Heart right ventricle (tissue), 16 donors: ENCODE measurements at regions not wholly inside any gene's neighbourhood (a gene's known extent, or its start where the extent isn't known, plus 50 kb on each side); places are given as distances from the start of the nearest gene placed in this dataset.

ENCODE experiments used
- ATAC-seq, 8 donors: fragments of 200-7000 bp; cut with Tn5 transposase; one replicate each; pipeline ENCODE4 v1.9.1; 2020; ENCODE audit warnings: mild to moderate bottlenecking in 8 of 8, moderate library complexity in 8 of 8, moderate number of reproducible peaks in 1 of 8
- DNase-seq, 2 donors: peaks; one replicate each; pipeline ENCODE4 v3.0.0-alpha.2; 2020
- H3K27ac ChIP-seq, 10 donors: fragments of 200-600 bp; sonication (generic) in 2 of 10; one replicate each; pipeline versions ENCODE4 v1.5.0 to v1.8.0; 2020 to 2022; ENCODE audit warnings: mild to moderate bottlenecking in 3 of 10
- H3K27me3 ChIP-seq, 7 donors: fragments of 200-600 bp; one replicate each; pipeline ENCODE4 v1.8.0; 2021 to 2022; ENCODE audit warnings: mild to moderate bottlenecking in 2 of 7
- H3K36me3 ChIP-seq, 9 donors: fragments of 200-600 bp; sonication (generic) in 1 of 9; one replicate each; pipeline versions ENCODE4 v1.5.0 to v1.8.0; 2020 to 2022; ENCODE audit warnings: mild to moderate bottlenecking in 2 of 9
- H3K4me1 ChIP-seq, 9 donors: fragments of 200-600 bp; sonication (generic) in 1 of 9; one replicate each; pipeline versions ENCODE4 v1.5.0 to v1.8.0; 2020 to 2022; ENCODE audit warnings: mild to moderate bottlenecking in 4 of 9
- H3K4me3 ChIP-seq, 10 donors: fragments of 200-600 bp; sonication (generic) in 2 of 10; one replicate each; pipeline versions ENCODE4 v1.5.0 to v1.8.0; 2020 to 2022; ENCODE audit warnings: mild to moderate bottlenecking in 7 of 10, moderate library complexity in 2 of 10
- H3K9me3 ChIP-seq, 11 donors: fragments of 200-600 bp in 10 of 11; sonication (generic) in 2 of 11; one replicate each; pipeline versions ENCODE4 v1.5.0 to v1.8.0; 2013 to 2022; ENCODE audit warnings: mild to moderate bottlenecking in 2 of 11, control low read depth in 1 of 11, moderate library complexity in 1 of 11
- CTCF ChIP-seq, 9 donors: fragments of 200-600 bp; sonication (generic) in 2 of 9; IDR thresholded peaks; one replicate each; pipeline versions ENCODE4 v1.5.0 to v1.8.0; 2021 to 2022; ENCODE audit warnings: antibody characterized with exemption in 9 of 9, mild to moderate bottlenecking in 5 of 9, moderate library complexity in 1 of 9
- WGBS, 2 donors: extraction: QIAGEN DNeasy Blood & Tissue Kit; methylation state at CpG; one replicate each; pipeline ENCODE4 v1.1.7; 2013; ENCODE audit warnings: inconsistent platforms in 1 of 2; 5-methylcytosine and 5-hydroxymethylcytosine counted together
- intact Hi-C, 10 donors: fragments of 100-400 bp; cut with DNase I; formaldehyde crosslinking; loops; one replicate each; pipeline versions ENCODE4 v1.11.1 to v1.14.2; 2022
- donor health status: Arrhythmogenic right ventricular cardiomyopathy.
- donor health status: ischemic (EF 13 %, LVEDD 7.1; RV severe dilation, severe dysfunction).
- donor health status: healthy with polysubstance abuse.
- donor health status: DM: no; HTN: yes; CAD: no.
- donor health status: DM: no; HTN: no; CAD: no.
- donor health status: ischemic (EF 25% LVEDD 6.9; RV normal size, moderate dysfunction).
- donor health status: ischemic (EF 25% LVEDD 5.7; RV mildly dilated, moderate dysfunction).
- donor health status: healthy.
- donor health status: DM: yes; HTN: yes; CAD: no.
- donor health status: Ischemic cardiomyopathy.
- donor health status: ischemic (EF 35%, LVEDD 5.7; RV mildly dilated, moderate dysfunction).
- donor health status: nonischemic (EF 11% LVEDD 7.7; RV severe dilation, severe dysfunction).
- donor health status: DM: yes; HTN: yes; CAD: no.
- donor health status: PGD.
- donor health status: ischemic (EF 29% LVEDD 5.4; RV normal size, mild dysfunction).
- donor health status: nonischemic (EF 23%, LVEDD 6.1; RV moderate dilation, normal function).

GRCh38 chr5:73230264-73231245 lies 57.6 kb downstream of the TMEM174 start:
- intact Hi-C loops, result no loop called here
- no peak for DNase-seq
- no peak overlapping the region for H3K4me3 ChIP-seq
- ATAC-seq, result no peak
- 10 to 12% methylated on average over 58 of the region's 58 CpGs for WGBS, 2 donors
- no peaks in the 10 kb centered on the region for H3K36me3 ChIP-seq
- peaks cover 31 to 100% (median 100%) of the 10 kb centered on the region in 7 donors for H3K27me3 ChIP-seq
- TF ChIP-seq CTCF (IDR thresholded peaks at IDR 0.05), result no peak
- H3K9me3 ChIP-seq, result no peaks in the 10 kb centered on the region
- peaks cover 6 to 29% (median 21%) of the 10 kb centered on the region in 9 donors for H3K4me1 ChIP-seq
- H3K27ac ChIP-seq, result no peak overlapping the region

- Histone ChIP-seq H3K27ac (no peak overlapping the region), H3K27me3 (peaks cover 31 to 100% (median 98%) of the 10 kb centered on the region in 7 donors), H3K4me3 (no peak overlapping the region), H3K9me3 (no peaks in the 10 kb centered on the region), H3K4me1 (peaks cover 6 to 28% (median 21%) of the 10 kb centered on the region in 9 donors), H3K36me3 (no peaks in the 10 kb centered on the region)
- intact Hi-C loops, result no loop called here
- ATAC-seq (no peak), DNase-seq (no peak)
- TF ChIP-seq CTCF (IDR thresholded peaks at IDR 0.05), result no peak
- 85 to 91% methylated on average over 1 of the region's 1 CpG for WGBS, 2 donors
These were observed 56.3 kb downstream of the TMEM174 start for GRCh38 chr5:73229271-73229670.

- TF ChIP-seq CTCF (IDR thresholded peaks at IDR 0.05), result no peak
- DNase-seq (no peak), ATAC-seq (no peak)
- H3K4me3 ChIP-seq, result no peak overlapping the region
- peaks cover 21 to 100% (median 97%) of the 10 kb centered on the region in 7 donors for H3K27me3 ChIP-seq
- no peaks in the 10 kb centered on the region for H3K9me3 ChIP-seq
- intact Hi-C loops, result no loop called here
- no peaks in the 10 kb centered on the region for H3K36me3 ChIP-seq
- H3K4me1 ChIP-seq, result peaks cover 2 to 16% (median 11%) of the 10 kb centered on the region in 9 donors
- H3K27ac ChIP-seq, result no peak overlapping the region
- 85 to 86% methylated on average over 7 of the region's 7 CpGs for WGBS, 2 donors
These were observed 55.1 kb downstream of the TMEM174 start for GRCh38 chr5:73228052-73228451.
